B cell (primary cell): ENCODE measurements at regions not wholly inside any gene's neighbourhood (a gene's known extent, or its start where the extent isn't known, plus 50 kb on each side); places are given as distances from the start of the nearest gene placed in this dataset.

ENCODE experiments used
- EZH2 ChIP-seq: IDR thresholded peaks from 2 replicates; pipeline ENCODE4 v1.6.1; 2012; ENCODE audit warnings: borderline replicate concordance, low read depth, mild to moderate bottlenecking, moderate library complexity, low read length; ENCODE audit not compliant: insufficient read depth, poor library complexity, severe bottlenecking
- TF ChIP-seq, protein P1 (sequence below): fragments of 200-600 bp; IDR thresholded peaks from one replicate; pipeline ENCODE4 v1.8.0; 2022; ENCODE audit warnings: antibody characterized with exemption, mild to moderate bottlenecking

DNA sequence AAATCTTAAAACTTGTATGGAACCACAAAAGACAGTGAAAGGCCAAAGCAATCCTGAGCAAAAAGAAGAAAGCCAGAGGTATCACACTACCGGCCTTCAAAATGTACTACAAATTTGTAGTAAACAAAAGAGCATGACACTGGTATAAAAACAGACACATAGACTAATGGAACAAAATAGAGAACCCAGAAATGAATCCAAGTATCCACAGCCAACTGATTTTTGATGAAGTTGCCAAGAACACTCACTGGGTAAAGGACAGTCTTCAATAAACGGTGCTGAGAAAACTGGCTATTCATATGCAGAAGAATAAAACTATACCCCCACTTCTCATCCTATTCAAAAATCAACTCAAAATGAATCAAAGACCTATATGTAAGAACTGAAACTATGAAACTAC is 390.1 kb downstream of the PRELID2 start:
- TF ChIP-seq, protein P1, sequence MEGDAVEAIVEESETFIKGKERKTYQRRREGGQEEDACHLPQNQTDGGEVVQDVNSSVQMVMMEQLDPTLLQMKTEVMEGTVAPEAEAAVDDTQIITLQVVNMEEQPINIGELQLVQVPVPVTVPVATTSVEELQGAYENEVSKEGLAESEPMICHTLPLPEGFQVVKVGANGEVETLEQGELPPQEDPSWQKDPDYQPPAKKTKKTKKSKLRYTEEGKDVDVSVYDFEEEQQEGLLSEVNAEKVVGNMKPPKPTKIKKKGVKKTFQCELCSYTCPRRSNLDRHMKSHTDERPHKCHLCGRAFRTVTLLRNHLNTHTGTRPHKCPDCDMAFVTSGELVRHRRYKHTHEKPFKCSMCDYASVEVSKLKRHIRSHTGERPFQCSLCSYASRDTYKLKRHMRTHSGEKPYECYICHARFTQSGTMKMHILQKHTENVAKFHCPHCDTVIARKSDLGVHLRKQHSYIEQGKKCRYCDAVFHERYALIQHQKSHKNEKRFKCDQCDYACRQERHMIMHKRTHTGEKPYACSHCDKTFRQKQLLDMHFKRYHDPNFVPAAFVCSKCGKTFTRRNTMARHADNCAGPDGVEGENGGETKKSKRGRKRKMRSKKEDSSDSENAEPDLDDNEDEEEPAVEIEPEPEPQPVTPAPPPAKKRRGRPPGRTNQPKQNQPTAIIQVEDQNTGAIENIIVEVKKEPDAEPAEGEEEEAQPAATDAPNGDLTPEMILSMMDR = no peak
- no peak for TF ChIP-seq EZH2
